PC-9 (cell line): ENCODE measurements at regions not wholly inside any gene's neighbourhood (a gene's known extent, or its start where the extent isn't known, plus 50 kb on each side); places are given as distances from the start of the nearest gene placed in this dataset.

Source experiments
- BruUV-seq: library from RNA; stranded (reverse); fragments of 400-500 nt; replicated peaks from 2 replicates; lab custom pipeline; 2021; lab: Mats Ljungman, UMichigan
- CTCF ChIA-PET: fragments of 300-600 bp; sonication (Branson Sonifier 250); formaldehyde crosslinking; loops from one replicate; lab custom pipeline; 2022; ENCODE audit warnings: antibody characterized with exemption; lab: Charles Lee
- POLR2A ChIA-PET: fragments of 300-600 bp; sonication (Branson Sonifier 250); formaldehyde crosslinking; loops from one replicate; lab custom pipeline; 2022; ENCODE audit warnings: antibody characterized with exemption; ENCODE audit not compliant: unreplicated experiment; lab: Charles Lee
- DNase-seq, 2 experiments: peaks; one replicate each; pipeline versions ENCODE4 v3.0.0 to v3.0.0-alpha.2; 2015 to 2022; ENCODE audit warnings: mixed read lengths in 1 of 2
- H2AFZ ChIP-seq: fragments of 200-600 bp; sonication (generic); 2 replicates; pipeline ENCODE4 v1.8.1; 2017; ENCODE audit warnings: antibody characterized with exemption
- H3F3A ChIP-seq: fragments of 200-600 bp; sonication (generic); 2 replicates; pipeline ENCODE4 v1.8.1; 2017; ENCODE audit warnings: antibody characterized with exemption, mild to moderate bottlenecking, low read depth; ENCODE audit not compliant: insufficient read depth
- H3K27ac ChIP-seq: fragments of 200-600 bp; sonication (generic); 2 replicates; pipeline ENCODE4 v1.6.1; 2016; ENCODE audit warnings: mixed run types
- H3K27me3 ChIP-seq: fragments of 200-600 bp; sonication (generic); 2 replicates; pipeline ENCODE4 v1.6.1; 2016; ENCODE audit warnings: low read depth, mixed run types; ENCODE audit not compliant: insufficient read depth
- H3K36me3 ChIP-seq: fragments of 200-600 bp; sonication (generic); 2 replicates; pipeline ENCODE4 v1.6.1; 2016; ENCODE audit warnings: low read depth, mixed run types
- H3K4me1 ChIP-seq: fragments of 200-600 bp; sonication (generic); replicated peaks from 2 replicates; pipeline ENCODE4 v1.6.1; 2016; ENCODE audit warnings: mixed run types; ENCODE audit not compliant: insufficient read depth
- H3K4me2 ChIP-seq: fragments of 200-600 bp; sonication (generic); 2 replicates; pipeline ENCODE4 v1.6.1; 2017; ENCODE audit warnings: mixed run types
- H3K4me3 ChIP-seq: fragments of 200-600 bp; sonication (generic); 2 replicates; pipeline ENCODE4 v1.6.1; 2016; ENCODE audit warnings: mixed run types
- H3K79me2 ChIP-seq: fragments of 200-600 bp; sonication (generic); 2 replicates; pipeline ENCODE4 v1.6.1; 2017; ENCODE audit warnings: low read depth, mixed run types
- H3K9me2 ChIP-seq: fragments of 200-600 bp; sonication (generic); 2 replicates; pipeline ENCODE4 v1.8.1; 2017; ENCODE audit warnings: mild to moderate bottlenecking; ENCODE audit not compliant: insufficient read depth
- H3K9me3 ChIP-seq: fragments of 200-600 bp; sonication (generic); 2 replicates; pipeline ENCODE4 v1.8.1; 2016; ENCODE audit warnings: low read depth; ENCODE audit not compliant: insufficient read depth
- H4K20me1 ChIP-seq: fragments of 200-600 bp; sonication (generic); 2 replicates; pipeline ENCODE4 v1.8.1; 2017; ENCODE audit not compliant: insufficient read depth
- EZH2 ChIP-seq: fragments of 200-600 bp; sonication (generic); IDR thresholded peaks from 2 replicates; pipeline ENCODE4 v1.8.0; 2017; ENCODE audit warnings: antibody characterized with exemption, low read depth
- intact Hi-C: fragments of 100-400 bp; cut with micrococcal nuclease; formaldehyde crosslinking; loops from one replicate; pipeline ENCODE4 v1.10.0; 2022; ENCODE audit not compliant: unreplicated experiment
- TF ChIP-seq, protein P1 (sequence below): fragments of 200-600 bp; sonication (generic); conservative IDR thresholded peaks from 2 replicates; pipeline ENCODE4 v1.6.1; 2017; ENCODE audit warnings: mixed run types, antibody characterized with exemption, mild to moderate bottlenecking, moderate library complexity

DNA sequence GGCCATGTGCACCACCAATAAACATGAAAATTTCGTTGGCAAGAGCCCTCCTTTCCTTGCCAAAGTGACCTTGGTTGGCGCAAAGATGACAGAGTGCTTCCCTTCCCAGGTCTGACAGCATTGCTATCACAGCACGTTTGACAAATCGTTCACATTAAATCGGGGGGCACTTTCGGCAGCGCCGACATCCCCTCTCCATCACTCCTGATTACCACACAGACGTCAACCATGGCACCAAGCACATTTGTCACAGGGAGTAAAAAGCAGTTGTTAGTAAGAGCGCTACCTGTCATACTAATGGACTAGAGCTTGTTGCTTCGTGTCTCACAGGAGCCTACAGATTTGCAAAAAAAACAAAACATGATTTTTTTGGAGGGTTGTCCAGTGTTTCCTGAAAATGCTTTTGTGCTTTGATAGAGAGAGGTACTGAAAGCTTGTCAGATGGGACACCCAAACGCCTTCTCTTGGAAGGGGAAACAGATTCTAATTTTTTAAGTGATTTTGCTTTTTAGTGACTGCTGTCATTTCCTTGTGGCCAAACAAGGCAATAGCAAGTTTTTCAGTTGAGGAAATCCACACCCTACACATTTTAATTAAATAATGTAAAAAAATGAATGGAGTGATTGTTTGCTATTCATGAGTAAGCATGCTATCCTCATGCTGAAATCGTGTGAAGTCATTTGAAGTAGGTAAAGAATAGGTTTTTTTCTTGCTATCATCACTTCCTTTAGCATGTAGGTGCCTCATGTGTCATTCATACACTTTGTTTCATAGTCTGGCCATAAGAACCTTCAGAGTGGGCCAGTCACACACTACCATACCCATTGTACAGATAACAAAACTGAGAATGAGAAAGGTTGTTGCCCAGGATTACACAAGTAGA, 682.8 kb upstream of the WWC1 start:
- no peaks in the 10 kb centered on the region; the same call in 1 of the 2 replicates for H3K9me3 ChIP-seq
- H3K4me2 ChIP-seq: no peak overlapping the region
- POLR2A ChIA-PET: no interaction called here
- no peaks in the 10 kb centered on the region for H3K36me3 ChIP-seq
- TF ChIP-seq, protein P1, sequence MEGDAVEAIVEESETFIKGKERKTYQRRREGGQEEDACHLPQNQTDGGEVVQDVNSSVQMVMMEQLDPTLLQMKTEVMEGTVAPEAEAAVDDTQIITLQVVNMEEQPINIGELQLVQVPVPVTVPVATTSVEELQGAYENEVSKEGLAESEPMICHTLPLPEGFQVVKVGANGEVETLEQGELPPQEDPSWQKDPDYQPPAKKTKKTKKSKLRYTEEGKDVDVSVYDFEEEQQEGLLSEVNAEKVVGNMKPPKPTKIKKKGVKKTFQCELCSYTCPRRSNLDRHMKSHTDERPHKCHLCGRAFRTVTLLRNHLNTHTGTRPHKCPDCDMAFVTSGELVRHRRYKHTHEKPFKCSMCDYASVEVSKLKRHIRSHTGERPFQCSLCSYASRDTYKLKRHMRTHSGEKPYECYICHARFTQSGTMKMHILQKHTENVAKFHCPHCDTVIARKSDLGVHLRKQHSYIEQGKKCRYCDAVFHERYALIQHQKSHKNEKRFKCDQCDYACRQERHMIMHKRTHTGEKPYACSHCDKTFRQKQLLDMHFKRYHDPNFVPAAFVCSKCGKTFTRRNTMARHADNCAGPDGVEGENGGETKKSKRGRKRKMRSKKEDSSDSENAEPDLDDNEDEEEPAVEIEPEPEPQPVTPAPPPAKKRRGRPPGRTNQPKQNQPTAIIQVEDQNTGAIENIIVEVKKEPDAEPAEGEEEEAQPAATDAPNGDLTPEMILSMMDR: peak; percentile 20; the same call in 1 of the 2 replicates
- no peak for TF ChIP-seq EZH2
- 0 out of 2 replicates have a peak, but pooled peaks cover 4% of the 10 kb centered on the region for H3K4me1 ChIP-seq
- H4K20me1 ChIP-seq: no peaks in the 10 kb centered on the region; the same call in 1 of the 2 replicates
- H2AFZ ChIP-seq: no peak overlapping the region
- no TSS peak for BruUV-seq
- H3K27me3 ChIP-seq: no peaks in the 10 kb centered on the region
- CTCF ChIA-PET: no interaction called here
- H3K4me3 ChIP-seq: no peak overlapping the region
- peak in 1 of 2 experiments; percentile 46 for DNase-seq
- H3K9me2 ChIP-seq: no peaks in the 10 kb centered on the region
- intact Hi-C loops: no loop called here
- no peak overlapping the region for H3K27ac ChIP-seq
- H3K79me2 ChIP-seq: no peaks in the 10 kb centered on the region
- no peaks in the 10 kb centered on the region for H3F3A ChIP-seq

DNA sequence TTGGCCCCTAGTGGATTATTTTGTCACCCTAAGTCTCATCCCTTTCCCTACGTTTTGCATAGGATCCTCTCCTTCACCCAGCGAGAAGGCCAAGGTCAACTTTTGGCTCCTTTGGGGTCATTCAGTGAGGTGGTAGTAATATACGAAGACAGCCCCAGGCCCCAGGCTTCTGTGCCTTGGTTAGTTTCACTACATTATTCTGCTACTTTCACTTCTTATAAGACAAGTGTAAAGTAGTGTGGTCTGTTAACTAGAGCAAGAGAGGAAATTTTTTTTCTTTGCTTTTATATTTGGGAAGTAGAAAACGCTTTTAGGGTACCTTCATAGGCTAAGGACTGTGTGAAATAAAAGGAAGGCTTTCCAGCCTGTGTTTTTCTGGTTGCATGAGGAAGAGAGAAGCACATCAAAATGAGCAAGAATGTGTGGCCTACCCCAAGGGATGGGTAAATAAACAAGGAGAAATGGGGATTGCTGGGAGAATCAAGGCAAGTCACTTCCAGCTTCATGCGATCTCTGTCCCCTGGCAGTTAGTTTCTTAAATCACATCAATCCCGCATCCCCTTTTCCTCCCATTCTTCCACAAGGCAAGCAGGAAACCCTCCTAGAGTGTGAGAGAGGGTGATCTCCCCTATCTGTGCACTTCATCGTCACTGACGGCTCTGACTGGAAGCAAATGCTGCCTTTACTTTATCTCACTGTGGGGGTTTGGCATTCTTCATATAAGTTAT, 677.0 kb upstream of the WWC1 start:
- Histone ChIP-seq H3K4me1 (no peaks in the 10 kb centered on the region), H3K4me3 (no peak overlapping the region), H3F3A (no peaks in the 10 kb centered on the region), H3K36me3 (no peaks in the 10 kb centered on the region), H4K20me1 (no peaks in the 10 kb centered on the region), H3K27me3 (no peaks in the 10 kb centered on the region), H3K9me2 (no peaks in the 10 kb centered on the region), H3K79me2 (no peaks in the 10 kb centered on the region), H3K27ac (no peak overlapping the region), H2AFZ (no peak overlapping the region), H3K9me3 (no peaks in the 10 kb centered on the region; the same call in 1 of the 2 replicates), H3K4me2 (no peak overlapping the region)
- DNase-seq: no peak
- no TSS peak for BruUV-seq
- intact Hi-C loops: no loop called here
- ChIA-PET CTCF (no interaction called here), POLR2A (no interaction called here)
- TF ChIP-seq EZH2: no peak
- TF ChIP-seq, protein P1: no peak

DNA sequence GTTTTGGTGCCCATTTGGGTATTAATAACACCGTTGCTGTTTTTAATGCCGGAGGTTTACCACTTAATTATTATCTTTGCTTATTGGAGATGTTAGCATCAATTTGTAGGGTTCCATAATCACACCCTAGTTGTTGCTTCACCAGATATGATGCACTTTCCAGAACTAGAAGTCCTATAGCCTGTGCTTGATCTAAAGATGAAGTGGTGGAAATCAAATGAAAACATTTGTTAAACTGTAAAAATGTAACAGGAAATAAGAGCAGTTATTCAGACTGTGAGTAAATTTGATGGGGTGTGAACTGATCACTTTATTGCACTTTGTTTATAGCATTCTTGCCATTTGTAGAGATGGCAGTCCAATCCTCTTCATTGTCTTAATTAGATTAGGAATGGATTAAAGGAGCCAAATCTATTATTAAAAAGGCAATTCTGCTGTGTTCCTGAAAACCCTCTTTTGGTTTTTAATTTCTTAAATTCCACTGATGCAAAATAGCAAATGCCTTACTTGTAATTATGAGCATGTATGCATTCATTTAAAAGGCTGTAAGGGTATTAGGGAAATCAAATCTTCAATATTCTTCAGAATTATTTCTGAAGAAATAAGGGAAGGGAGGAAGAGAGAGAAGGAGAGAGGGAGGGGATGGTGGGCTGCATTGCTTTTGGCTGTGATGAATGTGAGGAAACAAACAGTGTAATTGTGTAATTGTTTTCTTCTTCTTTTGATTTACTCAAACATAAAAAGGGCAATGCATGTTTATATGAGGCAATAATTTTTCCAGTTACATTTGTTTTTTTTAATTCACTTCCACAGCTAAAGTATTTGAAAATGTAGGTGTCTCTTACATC, 675.2 kb upstream of the WWC1 start:
- no peak overlapping the region for H2AFZ ChIP-seq
- POLR2A ChIA-PET: no interaction called here
- H3K9me3 ChIP-seq: no peaks in the 10 kb centered on the region; the same call in 1 of the 2 replicates
- CTCF ChIA-PET: no interaction called here
- H3F3A ChIP-seq: no peaks in the 10 kb centered on the region
- DNase-seq: no peak
- no TSS peak for BruUV-seq
- H4K20me1 ChIP-seq: no peaks in the 10 kb centered on the region
- H3K4me2 ChIP-seq: no peak overlapping the region
- H3K79me2 ChIP-seq: no peaks in the 10 kb centered on the region
- intact Hi-C loops: no loop called here
- no peaks in the 10 kb centered on the region for H3K27me3 ChIP-seq
- H3K4me1 ChIP-seq: no peaks in the 10 kb centered on the region
- no peaks in the 10 kb centered on the region for H3K36me3 ChIP-seq
- TF ChIP-seq, protein P1: no peak
- H3K9me2 ChIP-seq: no peaks in the 10 kb centered on the region
- no peak overlapping the region for H3K4me3 ChIP-seq
- no peak overlapping the region for H3K27ac ChIP-seq
